HEK293T (cell line): ENCODE measurements at regions not wholly inside any gene's neighbourhood (a gene's known extent, or its start where the extent isn't known, plus 50 kb on each side); places are given as distances from the start of the nearest gene placed in this dataset.

Experiments used
- CTCF ChIA-PET: fragments of 350-600 bp; formaldehyde crosslinking; extraction: SDS; loops from one replicate; lab custom pipeline; 2021; ENCODE audit warnings: antibody characterized with exemption, inconsistent platforms; lab: Yijun Ruan, JAX
- POLR2A ChIA-PET: fragments of 350-600 bp; formaldehyde crosslinking; extraction: SDS; loops from one replicate; lab custom pipeline; 2020; ENCODE audit warnings: antibody characterized with exemption, inconsistent platforms; lab: Yijun Ruan, JAX
- DNase-seq: peaks from one replicate; pipeline ENCODE4 v3.0.0; 2012; ENCODE audit warnings: mixed read lengths; ENCODE audit errors: extremely low spot score
- ARNT ChIP-seq: fragments of 450-650 bp; IDR thresholded peaks from 2 replicates; pipeline ENCODE4 v1.6.1; 2017; ENCODE audit warnings: mild to moderate bottlenecking
- BHLHE40 ChIP-seq: fragments of 450-650 bp; IDR thresholded peaks from 2 replicates; pipeline ENCODE4 v1.6.1; 2016; ENCODE audit warnings: mild to moderate bottlenecking, moderate library complexity, borderline replicate concordance
- CTBP1 ChIP-seq: fragments of 450-650 bp; IDR thresholded peaks from 2 replicates; pipeline ENCODE4 v1.6.1; 2016; ENCODE audit warnings: borderline replicate concordance
- ELF4 ChIP-seq: fragments of 450-650 bp; IDR thresholded peaks from 2 replicates; pipeline ENCODE4 v1.6.1; 2017; ENCODE audit warnings: antibody characterized with exemption
- FOXA1 ChIP-seq: fragments of 450-650 bp; IDR thresholded peaks from 2 replicates; pipeline ENCODE4 v1.6.1; 2016; ENCODE audit warnings: mild to moderate bottlenecking
- FOXK2 ChIP-seq: fragments of 450-650 bp; IDR thresholded peaks from 2 replicates; pipeline ENCODE4 v1.6.1; 2016; ENCODE audit warnings: mild to moderate bottlenecking
- FOXM1 ChIP-seq: fragments of 450-650 bp; IDR thresholded peaks from 2 replicates; pipeline ENCODE4 v1.6.1; 2017; ENCODE audit warnings: mild to moderate bottlenecking, borderline replicate concordance
- HDGF ChIP-seq: fragments of 450-650 bp; IDR thresholded peaks from 2 replicates; pipeline ENCODE4 v1.6.1; 2017; ENCODE audit warnings: antibody characterized with exemption, borderline replicate concordance
- L3MBTL2 ChIP-seq: fragments of 450-650 bp; conservative IDR thresholded peaks from 2 replicates; pipeline ENCODE4 v1.6.1; 2016; ENCODE audit warnings: mild to moderate bottlenecking
- LEF1 ChIP-seq: fragments of 450-650 bp; IDR thresholded peaks from 2 replicates; pipeline ENCODE4 v1.6.1; 2017; ENCODE audit warnings: mild to moderate bottlenecking, borderline replicate concordance
- NFRKB ChIP-seq: fragments of 450-650 bp; IDR thresholded peaks from 2 replicates; pipeline ENCODE4 v1.6.1; 2016; ENCODE audit warnings: mild to moderate bottlenecking, moderate library complexity
- PKNOX1 ChIP-seq: fragments of 450-650 bp; IDR thresholded peaks from 2 replicates; pipeline ENCODE4 v1.6.1; 2016
- SP1 ChIP-seq: fragments of 450-650 bp; IDR thresholded peaks from 2 replicates; pipeline ENCODE4 v1.6.1; 2017
- SUZ12 ChIP-seq: fragments of 450-650 bp; IDR thresholded peaks from 2 replicates; pipeline ENCODE4 v1.6.1; 2016; ENCODE audit warnings: mild to moderate bottlenecking
- TARDBP ChIP-seq: fragments of 450-650 bp; IDR thresholded peaks from 2 replicates; pipeline ENCODE4 v1.6.1; 2016
- ZNF384 ChIP-seq: fragments of 450-650 bp; IDR thresholded peaks from 2 replicates; pipeline ENCODE4 v1.6.1; 2016

GRCh38 chr13:69649063-69649392 is 458.6 kb upstream of the ATXN8OS start:
- POLR2A ChIA-PET = no interaction called here
- CTCF ChIA-PET = no interaction called here
- no peak for DNase-seq
- no peak for TF ChIP-seq FOXA1
- no peak for TF ChIP-seq FOXM1
- TF ChIP-seq CTBP1 = no peak

- POLR2A ChIA-PET = no interaction called here
- CTCF ChIA-PET = no interaction called here
Observed at GRCh38 chr13:69648340-69649062, 459.1 kb upstream of the ATXN8OS start.

GRCh38 chr13:69644447-69644846 is 463.2 kb upstream of the ATXN8OS start:
- DNase-seq = no peak
- TF ChIP-seq L3MBTL2 (no peak), HDGF (no peak), FOXM1 (no peak), CTBP1 (no peak), ZNF384 (no peak), TARDBP (no peak), SP1 (no peak), ELF4 (no peak), LEF1 (no peak)
- POLR2A ChIA-PET = no interaction called here
- CTCF ChIA-PET = no interaction called here

More at GRCh38 chr13:69648340-69649062, 459.1 kb upstream of the ATXN8OS start:
- TF ChIP-seq TARDBP (no peak), BHLHE40 (no peak), FOXM1 (no peak), ELF4 (no peak), SP1 (no peak), FOXA1 (no peak), SUZ12 (no peak)
- DNase-seq = no peak

- ChIA-PET POLR2A (no interaction called here), CTCF (no interaction called here)
- no peak for TF ChIP-seq ELF4
- no peak for TF ChIP-seq PKNOX1
- DNase-seq = no peak
Observed at GRCh38 chr13:69641773-69642172, 465.9 kb upstream of the ATXN8OS start.

GRCh38 chr13:69633044-69633443 is 474.6 kb upstream of the ATXN8OS start:
- ChIA-PET POLR2A (no interaction called here), CTCF (no interaction called here)
- no peak for TF ChIP-seq BHLHE40
- no peak for TF ChIP-seq NFRKB
- no peak for DNase-seq

- no peak for TF ChIP-seq ELF4
- no peak for TF ChIP-seq SP1
- ChIA-PET POLR2A (no interaction called here), CTCF (no interaction called here)
- DNase-seq = no peak
Observed at GRCh38 chr13:69623973-69624372, 483.7 kb upstream of the ATXN8OS start.

GRCh38 chr13:69619651-69620050 is 488.0 kb upstream of the ATXN8OS start:
- ChIA-PET CTCF (no interaction called here), POLR2A (no interaction called here)
- DNase-seq = no peak
- TF ChIP-seq ZNF384 = no peak
- no peak for TF ChIP-seq SP1
- TF ChIP-seq FOXK2 = no peak
- no peak for TF ChIP-seq PKNOX1
- TF ChIP-seq SUZ12 = no peak
- no peak for TF ChIP-seq ELF4
- TF ChIP-seq HDGF = no peak
- TF ChIP-seq ARNT = no peak
- no peak for TF ChIP-seq L3MBTL2
- TF ChIP-seq FOXA1 = no peak
- no peak for TF ChIP-seq BHLHE40
- no peak for TF ChIP-seq CTBP1
- TF ChIP-seq NFRKB = no peak
- TF ChIP-seq TARDBP = no peak
- no peak for TF ChIP-seq LEF1

GRCh38 chr13:69618838-69619237 is 488.8 kb upstream of the ATXN8OS start:
- ChIA-PET CTCF (no interaction called here), POLR2A (no interaction called here)
- TF ChIP-seq CTBP1 = no peak
- DNase-seq = no peak
